ENCODE measurements at regions not wholly inside any gene's neighbourhood (a gene's known extent, or its start where the extent isn't known, plus 50 kb on each side); places are given as distances from the start of the nearest gene placed in this dataset.
"Not testable (repeated sequence)": the region's sequence is repeated elsewhere in the genome, so short reads cannot be mapped to it uniquely, and the experiment has no call there.

DNA sequence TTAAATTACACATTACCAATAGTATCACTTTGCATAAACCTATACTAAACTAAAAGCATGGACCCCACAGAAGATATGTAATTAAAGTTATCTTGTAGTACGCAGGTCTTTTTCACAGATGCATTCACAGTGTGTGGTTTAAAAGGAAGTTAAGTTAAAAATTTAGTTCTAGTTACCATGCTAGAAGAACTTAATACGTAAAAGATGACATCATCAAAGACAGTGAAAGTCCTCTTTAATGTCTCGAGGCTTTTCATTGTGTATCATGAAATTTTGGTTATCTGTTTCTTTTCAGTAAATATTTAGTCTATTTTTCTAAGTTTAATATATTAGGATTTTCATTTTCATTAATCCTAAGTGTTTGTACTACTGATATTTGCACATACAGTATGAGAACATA is 934.6 kb upstream of the FOXG1 start:
- TF ChIP-seq, protein P1, sequence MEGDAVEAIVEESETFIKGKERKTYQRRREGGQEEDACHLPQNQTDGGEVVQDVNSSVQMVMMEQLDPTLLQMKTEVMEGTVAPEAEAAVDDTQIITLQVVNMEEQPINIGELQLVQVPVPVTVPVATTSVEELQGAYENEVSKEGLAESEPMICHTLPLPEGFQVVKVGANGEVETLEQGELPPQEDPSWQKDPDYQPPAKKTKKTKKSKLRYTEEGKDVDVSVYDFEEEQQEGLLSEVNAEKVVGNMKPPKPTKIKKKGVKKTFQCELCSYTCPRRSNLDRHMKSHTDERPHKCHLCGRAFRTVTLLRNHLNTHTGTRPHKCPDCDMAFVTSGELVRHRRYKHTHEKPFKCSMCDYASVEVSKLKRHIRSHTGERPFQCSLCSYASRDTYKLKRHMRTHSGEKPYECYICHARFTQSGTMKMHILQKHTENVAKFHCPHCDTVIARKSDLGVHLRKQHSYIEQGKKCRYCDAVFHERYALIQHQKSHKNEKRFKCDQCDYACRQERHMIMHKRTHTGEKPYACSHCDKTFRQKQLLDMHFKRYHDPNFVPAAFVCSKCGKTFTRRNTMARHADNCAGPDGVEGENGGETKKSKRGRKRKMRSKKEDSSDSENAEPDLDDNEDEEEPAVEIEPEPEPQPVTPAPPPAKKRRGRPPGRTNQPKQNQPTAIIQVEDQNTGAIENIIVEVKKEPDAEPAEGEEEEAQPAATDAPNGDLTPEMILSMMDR (IDR thresholded peaks at IDR 0.05): not testable (repeated sequence)
- TF ChIP-seq POLR2A (IDR thresholded peaks at IDR 0.05): not testable (repeated sequence)

All from heart left ventricle (tissue), 13 donors.